NCI-H524 treated with DMSO at 0.1 percent for 48 hours (cell line): ENCODE measurements at regions not wholly inside any gene's neighbourhood (a gene's known extent, or its start where the extent isn't known, plus 50 kb on each side); places are given as distances from the start of the nearest gene placed in this dataset.

ENCODE experiments used
- DNase-seq: peaks from one replicate; lab custom pipeline; 2025; lab: John Stamatoyannopoulos, UW

DNA sequence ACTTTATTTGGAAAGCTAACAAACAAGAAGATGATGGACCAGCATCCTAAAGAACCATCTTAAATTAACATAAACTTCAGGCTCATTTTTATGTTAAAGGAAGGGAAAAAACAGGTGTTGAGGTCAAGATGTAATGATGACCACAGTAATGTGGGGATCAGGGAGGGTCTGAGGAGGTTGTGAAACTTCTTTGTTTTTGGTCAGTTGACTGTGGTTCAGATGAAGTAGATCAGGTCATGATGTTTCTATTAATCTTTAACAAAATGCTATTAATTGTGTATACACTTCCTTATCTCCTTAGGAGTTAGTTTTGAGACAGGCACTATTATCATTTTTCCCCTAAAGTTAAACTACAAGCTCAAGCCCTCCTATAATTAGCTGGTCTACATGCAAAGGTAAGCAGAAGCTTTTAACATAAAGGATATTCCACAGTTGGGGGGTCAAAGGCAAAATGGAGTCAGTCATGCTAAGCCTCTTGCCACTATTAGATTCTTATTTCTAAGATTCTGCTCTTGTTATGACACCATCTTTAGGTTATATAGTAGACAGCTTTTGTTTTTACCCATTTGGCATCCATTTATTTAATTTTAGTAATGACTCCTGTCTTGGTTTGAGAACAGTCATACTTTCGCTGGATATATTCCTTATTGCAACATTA is 800.1 kb upstream of the PCDH9 start:
- DNase-seq: no peak

- DNase-seq: no peak
Observed at GRCh38 chr13:68028701-68029100, 798.6 kb upstream of the PCDH9 start.

- DNase-seq: no peak
Observed at GRCh38 chr13:68027306-68027705, 797.2 kb upstream of the PCDH9 start.

DNA sequence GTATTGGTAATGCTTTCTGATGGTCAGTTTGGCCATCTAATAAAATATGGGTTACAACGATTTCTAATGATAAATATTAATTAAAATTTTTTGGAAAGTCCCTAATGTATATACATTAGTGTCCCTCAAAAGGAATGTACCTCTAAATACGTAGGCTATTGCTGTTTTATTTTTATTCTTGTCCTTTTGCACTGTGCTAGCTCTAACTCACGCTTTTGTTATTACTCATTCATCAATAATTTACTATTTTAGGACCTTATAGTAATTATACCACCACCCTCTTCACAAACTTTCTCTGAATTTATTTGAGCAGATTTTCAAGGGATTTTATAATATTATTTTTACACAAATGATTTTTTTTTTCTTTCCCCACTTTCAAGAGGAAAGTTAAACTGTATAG is 795.9 kb upstream of the PCDH9 start:
- no peak for DNase-seq

- no peak for DNase-seq
Observed at GRCh38 chr13:68025604-68026003, 795.5 kb upstream of the PCDH9 start.

DNA sequence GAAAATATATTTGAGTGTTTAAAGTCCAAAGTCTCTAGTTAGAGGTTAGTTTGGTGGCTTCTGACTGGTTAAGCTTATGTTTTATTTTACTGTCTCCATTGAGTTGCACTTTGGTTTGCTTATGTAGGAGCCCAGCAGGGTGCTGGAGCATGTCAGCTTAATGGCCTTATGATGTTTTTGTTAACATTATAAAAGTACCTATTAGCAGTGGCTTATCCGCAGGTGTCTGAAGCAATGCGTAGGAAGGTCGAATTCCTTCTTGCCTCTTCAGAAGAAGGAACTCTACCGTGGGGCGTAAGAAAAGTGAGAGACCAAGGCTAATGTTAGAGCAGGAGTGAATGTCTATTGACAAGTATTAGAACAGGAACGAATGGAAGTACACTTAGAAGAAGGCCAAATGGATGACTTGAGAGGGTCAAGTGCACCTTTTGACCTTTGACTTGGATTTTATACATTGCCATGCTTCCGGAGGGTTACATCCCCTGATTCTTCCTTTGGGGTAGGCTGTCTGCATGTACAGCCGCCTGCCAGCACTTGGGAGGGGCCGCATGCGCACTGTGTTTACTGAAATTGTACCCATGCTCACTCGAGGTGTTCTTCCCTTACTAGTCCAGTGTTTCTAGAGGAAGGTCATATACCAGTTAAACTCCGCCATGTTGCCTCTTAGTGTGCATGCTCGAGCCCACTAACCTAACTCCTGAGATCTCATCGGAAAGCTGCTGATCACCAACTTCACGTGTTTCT is 793.9 kb upstream of the PCDH9 start:
- no peak for DNase-seq

GRCh38 chr13:68019901-68020300 is 789.8 kb upstream of the PCDH9 start:
- DNase-seq: no peak

GRCh38 chr13:68009546-68009945 is 779.4 kb upstream of the PCDH9 start:
- no peak for DNase-seq

DNA sequence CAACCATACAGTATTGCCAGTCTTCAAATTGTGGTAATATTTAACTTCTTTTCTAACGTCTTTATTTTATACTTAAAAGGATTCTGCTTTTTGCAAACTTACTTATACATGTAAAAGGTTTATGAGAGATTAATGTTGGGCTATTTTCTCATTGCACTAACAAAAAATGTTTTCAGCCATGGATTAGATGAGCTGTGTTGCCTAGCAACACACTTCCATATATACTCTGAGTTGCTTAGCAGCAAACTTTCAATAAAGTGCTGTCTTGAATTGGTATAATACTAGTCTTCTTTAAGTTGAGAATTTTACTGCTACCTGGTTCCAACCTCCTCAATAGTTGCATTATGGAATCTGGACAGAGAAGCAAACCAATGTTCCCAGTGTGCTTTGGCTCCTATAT is 777.4 kb upstream of the PCDH9 start:
- no peak for DNase-seq

- no peak for DNase-seq
Observed at GRCh38 chr13:67996101-67996500, 766.0 kb upstream of the PCDH9 start.

GRCh38 chr13:67990868-67991267 is 760.7 kb upstream of the PCDH9 start:
- no peak for DNase-seq

DNA sequence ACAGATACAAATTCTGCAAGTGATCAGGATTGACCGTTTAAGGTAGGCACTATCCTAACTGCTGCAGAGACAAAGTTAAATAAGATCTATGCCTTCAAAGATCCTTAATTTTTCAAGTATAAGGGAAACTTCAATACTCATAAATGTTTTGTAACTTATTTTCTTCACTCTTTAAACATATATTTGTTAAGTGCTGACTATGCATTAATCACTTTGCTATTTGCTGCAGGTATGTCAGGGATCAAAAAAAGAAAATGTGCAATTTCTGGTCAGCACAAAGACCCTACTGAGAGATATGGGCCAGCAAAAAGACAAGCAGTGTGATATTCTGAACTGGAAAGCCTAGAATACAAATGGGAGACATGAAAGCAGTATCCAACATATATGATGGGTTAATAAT is 756.1 kb upstream of the PCDH9 start:
- DNase-seq: no peak

DNA sequence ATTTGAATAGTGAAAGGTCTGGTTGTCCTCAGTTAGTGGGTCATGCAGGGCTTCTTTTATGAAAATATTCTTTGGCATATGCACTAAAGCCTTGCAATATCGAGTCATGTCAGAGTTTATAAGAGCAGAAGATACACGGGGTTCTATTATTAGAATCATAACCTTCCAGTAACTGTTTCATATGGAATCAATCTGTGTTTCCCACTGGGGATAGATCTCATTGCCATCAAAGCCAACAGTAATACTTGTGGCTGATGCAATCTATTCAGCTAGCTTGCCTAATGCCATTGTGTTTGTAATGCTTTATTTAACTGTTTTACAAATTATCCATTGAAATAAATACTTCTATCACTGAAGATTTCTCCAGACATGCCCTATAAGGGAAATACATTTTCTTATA is 746.9 kb upstream of the PCDH9 start:
- DNase-seq: no peak

DNA sequence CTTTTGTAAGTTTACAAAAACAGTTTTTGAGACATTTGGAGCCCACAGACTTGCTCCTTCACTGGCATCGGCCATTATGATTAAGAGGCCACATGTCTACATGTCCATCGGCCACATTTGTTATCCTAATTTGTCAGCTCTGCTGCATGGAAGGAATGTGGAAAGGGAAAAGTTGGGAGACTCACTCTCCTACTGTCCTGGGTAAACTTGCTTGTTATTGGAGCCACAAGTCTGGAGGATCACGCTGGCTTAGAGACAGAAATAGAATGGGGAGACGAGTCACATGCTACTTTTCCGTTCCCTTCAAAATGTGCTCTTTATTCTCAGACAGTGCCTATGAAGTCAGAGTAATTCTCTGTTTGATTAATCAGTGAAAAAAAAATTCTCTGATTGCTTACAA is 741.2 kb upstream of the PCDH9 start:
- DNase-seq: no peak

- no peak for DNase-seq
Observed at GRCh38 chr13:67967031-67967430, 736.9 kb upstream of the PCDH9 start.

GRCh38 chr13:67966065-67966464 is 735.9 kb upstream of the PCDH9 start:
- no peak for DNase-seq

DNA sequence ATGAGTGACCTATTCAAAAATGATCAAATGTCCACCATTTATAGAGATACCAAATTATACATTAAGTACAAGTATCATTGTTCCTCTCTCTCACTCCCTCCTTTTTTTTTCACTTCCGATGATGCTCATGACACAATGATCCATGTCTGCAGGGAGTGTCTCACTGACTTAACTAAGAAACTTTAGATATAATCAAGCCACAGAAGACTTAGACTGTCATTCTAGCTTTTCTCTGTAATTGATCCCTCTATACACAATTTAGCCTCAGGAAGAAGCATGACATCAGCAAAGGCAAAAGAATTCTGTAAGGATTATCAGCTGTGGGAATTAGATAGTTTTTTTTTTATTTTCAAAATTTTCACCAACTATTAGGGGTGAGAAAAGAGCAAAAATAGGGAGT is 734.9 kb upstream of the PCDH9 start:
- no peak for DNase-seq

DNA sequence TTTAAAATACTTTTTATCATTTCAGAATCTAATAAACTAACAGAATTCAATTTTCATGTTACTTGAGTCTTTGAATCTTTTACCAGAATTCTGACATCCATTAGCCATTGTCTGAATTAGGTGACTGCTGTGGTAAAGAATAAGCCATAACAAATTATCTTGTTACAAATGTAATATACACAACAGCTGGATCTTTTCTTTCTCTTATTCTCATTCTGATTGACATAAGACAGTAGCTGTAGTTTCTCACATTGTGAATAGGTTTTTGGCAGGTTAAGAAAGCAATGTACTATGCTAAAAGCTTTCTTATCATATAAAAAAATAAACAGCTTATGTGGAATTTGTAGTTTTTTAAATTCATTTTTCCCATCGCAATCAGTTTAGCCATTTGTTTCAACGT is 734.0 kb upstream of the PCDH9 start:
- no peak for DNase-seq

- no peak for DNase-seq
Observed at GRCh38 chr13:67961331-67961730, 731.2 kb upstream of the PCDH9 start.

GRCh38 chr13:67951431-67951830 is 721.3 kb upstream of the PCDH9 start:
- DNase-seq: no peak

DNA sequence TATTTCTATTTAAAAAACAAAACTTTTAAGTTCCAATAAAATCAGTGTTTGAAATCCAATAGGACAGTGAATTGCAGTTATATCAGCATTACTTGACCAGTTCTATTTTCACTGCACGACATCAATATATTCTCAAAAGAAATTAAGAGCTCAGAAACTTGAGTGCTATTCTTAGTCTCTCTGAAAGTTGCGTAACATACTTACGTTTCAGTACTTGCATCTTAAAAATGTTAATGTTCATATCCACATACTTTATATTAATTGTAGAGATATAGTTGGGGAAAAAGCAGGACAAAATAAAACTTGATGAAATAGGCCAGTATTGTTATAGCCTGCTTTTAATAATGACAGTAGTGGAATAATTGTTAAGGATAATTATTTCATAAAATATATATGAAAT is 720.5 kb upstream of the PCDH9 start:
- DNase-seq: no peak

- no peak for DNase-seq
Observed at GRCh38 chr13:67946131-67946530, 716.0 kb upstream of the PCDH9 start.

DNA sequence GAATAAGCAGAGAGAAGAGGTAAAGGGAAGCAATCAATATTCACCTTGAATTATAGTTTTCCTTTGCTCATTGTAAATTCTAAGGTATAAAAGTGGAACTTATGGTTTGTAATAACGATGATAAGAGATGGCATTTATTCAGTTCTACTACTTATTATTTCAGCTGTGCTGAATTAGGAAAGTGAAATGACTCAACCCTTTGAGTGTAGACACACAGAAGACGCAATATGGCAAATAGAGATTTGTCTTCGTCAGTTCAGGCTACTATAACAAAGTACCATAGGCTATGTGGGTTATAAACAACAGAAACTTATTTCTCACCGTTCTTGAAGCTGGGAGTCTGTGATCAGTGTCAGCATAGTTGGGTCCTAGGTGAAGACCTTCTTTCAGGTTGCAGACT is 713.0 kb upstream of the PCDH9 start:
- DNase-seq: no peak

DNA sequence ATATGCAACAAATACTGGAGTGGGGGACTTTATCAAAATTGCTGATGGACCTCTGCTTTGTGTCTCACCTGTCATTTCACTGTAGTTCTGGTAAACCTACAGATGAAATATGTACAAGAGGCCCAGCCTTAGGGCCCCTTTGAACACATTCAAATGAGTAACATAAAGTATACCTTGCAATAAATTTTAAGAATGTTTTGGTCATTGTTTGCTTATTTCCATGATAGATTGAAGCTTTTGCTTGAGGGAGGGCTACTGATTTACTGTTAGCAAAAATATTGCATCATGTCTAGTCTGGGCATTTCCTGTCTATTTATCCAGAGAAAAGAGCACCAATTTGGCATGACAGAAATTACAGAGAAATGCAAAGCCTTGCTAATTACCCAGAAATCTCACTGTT is 705.5 kb upstream of the PCDH9 start:
- no peak for DNase-seq
